Mucosa of gallbladder (tissue), 1 donor: ENCODE measurements at regions not wholly inside any gene's neighbourhood (a gene's known extent, or its start where the extent isn't known, plus 50 kb on each side); places are given as distances from the start of the nearest gene placed in this dataset.

Experiments
- DNase-seq: peaks from one replicate; pipeline ENCODE4 v3.0.0-alpha.2; 2020; ENCODE audit warnings: low spot score
- donor health status: DM: no; HTN: no; CAD: no.

DNA sequence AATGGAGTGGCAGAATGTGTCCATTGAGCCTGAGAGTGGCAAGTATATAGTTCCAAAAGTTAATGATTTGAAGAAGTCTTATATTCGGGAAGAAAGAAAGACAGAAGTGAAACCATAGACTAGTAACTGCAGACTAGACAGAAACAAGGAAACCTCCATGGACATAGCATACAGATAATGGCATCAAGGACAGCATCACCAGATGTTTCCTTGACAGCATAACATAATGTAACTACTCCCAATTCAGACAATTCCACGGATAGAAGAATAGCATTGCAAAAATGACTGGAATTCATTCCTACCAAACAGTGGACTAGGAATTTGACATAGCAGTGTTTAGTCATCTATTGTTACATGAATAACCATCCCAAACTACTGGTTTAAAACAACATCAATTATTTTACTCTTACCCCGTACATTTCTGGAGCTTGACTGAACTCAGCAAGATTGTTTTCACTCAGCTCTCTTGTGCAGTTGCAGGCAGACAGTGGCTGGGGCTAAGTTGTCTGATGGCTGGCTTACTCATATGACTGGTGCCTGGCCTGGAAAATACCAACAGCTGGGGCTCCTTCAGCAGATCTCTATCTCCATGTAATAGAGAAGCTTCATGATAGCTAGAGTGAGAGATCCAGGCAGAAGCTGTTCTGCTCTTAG, 109.7 kb upstream of the GADL1 start:
- no peak for DNase-seq

DNA sequence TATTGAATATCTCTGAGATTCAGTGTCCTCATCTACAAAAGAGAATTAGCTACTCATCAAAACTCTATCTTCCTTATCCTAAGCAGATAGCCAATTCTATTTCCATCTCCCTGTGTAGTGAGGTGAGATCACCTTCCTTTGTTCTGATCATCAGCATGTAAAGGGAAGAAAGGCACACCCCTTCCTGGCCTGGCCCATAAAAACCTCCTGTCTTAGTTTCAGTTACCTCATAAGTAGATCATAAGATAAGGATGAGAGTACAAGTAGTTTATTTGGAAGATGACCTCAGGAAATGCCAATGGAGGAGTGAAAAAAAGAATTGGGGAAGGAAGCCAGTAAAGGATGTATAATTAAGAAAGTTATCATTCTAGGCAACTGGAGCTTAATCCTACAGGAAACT, 114.5 kb upstream of the GADL1 start:
- DNase-seq, result no peak

DNA sequence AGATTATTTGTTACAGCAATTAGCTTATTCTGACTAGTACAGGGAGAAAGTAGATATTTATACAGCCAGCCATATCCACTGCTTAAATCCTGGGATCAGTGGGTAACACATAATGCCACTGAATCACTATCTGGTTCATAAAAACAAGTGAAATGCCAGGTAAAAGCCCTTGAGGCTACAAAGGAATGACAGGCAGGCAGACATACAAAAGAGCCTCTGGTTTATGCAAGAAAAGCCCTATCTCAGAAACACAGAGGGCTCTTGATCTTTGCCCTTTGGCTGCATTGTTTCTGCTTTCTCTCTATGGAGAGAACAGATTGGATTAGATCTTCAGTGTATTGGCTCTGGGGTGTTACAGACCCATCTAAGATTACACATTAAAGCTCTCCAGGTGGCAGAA, 115.4 kb upstream of the GADL1 start:
- DNase-seq, result no peak

DNA sequence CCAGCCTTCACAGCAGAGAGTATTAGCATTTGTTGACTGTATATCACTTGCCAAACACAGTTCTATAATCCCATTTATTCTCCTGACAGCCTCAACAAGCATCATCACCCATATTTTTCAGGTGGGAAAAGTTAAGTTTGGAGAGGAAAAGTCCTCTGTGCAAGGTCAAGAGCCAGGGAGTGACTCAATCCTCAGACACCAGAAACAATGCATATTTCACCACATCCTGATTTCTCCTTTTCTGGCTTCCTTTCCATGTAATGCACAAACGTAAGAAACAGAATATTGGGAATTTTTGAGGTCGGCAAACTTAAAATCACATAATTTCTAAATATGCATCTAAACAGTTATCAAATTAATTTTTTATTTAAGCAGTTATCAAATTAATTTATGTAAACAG, 116.0 kb upstream of the GADL1 start:
- no peak for DNase-seq

DNA sequence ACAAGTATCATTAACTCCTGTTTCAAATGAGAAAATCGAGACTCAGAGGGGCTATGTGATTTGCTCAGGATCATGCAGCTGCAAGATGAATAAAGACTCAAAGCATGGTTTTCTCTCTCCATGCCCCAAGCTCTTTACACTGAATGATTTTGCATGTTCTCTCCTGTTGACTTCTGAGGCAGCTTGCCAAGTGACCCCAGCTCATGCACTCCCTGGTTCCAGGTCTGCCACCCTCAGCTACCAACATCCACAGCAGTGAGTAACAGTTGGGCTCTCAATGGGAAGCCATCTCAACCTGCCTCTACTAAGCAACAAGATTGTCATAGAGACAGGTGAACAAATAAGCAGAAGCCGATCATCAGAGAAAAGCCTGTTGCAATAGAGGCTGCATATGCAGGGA, 116.9 kb upstream of the GADL1 start:
- no peak for DNase-seq

DNA sequence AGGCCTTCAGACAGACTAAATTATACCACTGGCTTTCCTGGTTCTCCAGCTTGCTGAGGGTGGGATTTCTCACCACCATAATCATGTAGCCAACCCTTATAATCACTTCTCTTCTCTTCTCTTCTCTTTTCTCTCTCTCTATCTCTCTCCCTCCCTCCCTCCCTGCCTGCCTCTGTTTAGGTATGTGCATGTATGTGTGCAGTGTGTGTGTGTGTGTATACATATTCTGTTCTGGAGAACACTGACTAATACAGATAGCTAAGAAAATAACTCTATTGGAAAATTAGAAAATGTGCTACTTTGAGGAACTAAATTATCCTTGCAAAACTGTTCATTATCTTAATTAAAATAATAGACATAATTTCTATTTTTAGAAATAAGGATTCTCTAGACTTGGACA, 118.6 kb upstream of the GADL1 start:
- no peak for DNase-seq

DNA sequence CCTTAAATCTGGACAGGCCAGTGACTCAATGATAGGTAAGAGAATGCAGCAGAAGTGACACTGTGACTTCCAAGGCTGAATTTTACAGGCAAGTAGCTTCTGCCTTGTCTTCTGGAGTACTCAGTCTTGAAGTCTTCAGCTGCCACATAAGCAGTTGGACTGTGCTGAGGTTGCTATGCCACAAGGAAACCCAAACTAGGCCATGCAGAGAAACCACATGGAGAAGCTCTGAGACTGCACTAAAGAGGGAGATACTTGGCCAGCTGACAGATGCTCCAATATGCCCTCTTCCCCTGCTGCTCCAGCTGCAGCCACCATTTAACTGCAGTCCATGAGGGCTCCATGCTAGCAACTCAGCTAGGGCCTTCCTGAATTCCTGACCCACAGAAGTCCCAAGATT, 119.4 kb upstream of the GADL1 start:
- DNase-seq, result no peak

DNA sequence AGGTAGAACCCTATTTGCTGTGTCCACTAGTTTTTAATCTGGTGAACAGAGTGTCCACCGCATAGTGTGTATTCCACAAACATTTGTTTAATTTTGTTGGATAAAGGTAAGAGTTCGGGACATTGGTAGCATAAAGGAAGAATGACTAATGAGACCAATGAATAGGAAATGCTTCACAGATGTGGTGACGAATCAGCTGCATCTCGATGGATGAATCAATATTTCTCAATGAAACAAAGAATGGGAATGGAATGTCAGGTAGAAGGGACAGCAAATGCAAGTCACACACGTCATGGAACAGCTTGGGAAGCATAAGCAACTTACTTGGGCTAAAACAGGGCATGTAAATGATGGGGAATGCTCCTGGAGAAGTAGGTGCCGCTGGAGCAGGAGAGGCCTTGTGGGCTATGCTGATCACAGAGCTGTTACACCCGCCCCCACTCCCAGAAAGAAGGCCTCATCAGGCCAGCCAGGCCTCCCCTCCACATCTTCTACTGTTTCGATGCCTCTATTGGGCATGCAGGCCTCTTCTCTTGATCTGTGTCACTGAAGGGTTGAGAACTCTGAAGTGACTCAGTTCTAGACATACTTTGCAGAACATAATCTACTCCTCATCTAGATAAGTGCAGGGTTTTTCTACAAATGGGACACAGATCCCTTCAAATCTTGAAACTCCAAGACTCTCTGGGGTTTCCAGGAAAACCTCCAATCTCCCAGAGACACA, 120.0 kb upstream of the GADL1 start:
- DNase-seq, result no peak

DNA sequence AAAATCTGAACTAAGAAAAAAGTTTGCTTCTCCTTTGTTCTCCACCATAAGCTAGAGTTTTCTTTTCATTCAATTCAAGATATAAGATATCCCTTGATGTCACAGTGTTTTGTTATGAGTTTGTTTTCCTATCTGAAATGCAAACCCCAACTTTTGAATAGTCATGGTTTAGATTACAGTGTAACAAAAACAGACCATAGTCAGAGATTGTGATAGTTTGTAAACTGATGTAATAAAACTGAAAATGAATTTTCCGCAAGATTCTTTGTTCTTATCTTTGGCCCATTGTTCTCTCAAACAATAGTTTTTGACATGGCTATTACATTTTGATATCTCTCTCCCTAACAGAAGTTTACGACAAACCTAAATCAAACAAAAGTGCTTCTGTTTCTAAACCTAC, 121.7 kb upstream of the GADL1 start:
- no peak for DNase-seq

DNA sequence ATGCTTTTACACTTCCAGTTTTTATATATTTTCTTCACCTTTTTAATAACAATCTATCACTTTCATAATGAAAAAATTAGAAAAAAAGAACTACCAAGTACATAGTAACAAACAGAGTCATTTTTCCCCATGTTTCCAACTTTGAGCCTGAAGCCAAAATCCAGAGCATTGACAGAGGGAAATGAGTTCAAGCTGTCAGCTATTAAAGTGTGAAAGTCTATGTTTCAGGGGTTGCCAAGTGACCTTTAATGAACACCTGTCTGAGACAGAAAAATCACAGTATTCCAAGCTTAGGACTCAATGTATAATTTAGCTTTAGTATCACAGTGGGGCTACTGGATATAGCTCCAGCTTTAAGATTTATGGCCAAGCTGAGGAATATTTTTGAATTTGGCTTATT, 128.3 kb upstream of the GADL1 start:
- no peak for DNase-seq

DNA sequence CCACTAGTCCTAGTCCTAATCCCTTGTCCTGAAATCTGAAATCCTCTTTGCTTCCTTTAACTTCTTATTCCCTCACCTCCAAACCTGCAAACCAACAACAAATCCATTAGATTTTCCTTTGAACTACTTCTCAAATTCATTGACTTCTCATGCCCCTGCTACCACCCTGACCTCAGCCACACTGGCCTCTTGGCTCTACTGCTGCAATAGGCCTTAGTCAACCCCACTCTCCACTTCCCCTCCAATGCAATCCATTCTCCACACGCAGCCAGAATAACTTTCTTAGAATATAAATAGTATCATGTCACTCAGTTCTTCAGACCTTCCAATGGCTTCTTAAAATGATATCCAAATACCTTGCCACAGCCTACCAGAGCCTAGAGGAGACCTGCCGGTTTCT, 131.1 kb upstream of the GADL1 start:
- DNase-seq, result no peak

DNA sequence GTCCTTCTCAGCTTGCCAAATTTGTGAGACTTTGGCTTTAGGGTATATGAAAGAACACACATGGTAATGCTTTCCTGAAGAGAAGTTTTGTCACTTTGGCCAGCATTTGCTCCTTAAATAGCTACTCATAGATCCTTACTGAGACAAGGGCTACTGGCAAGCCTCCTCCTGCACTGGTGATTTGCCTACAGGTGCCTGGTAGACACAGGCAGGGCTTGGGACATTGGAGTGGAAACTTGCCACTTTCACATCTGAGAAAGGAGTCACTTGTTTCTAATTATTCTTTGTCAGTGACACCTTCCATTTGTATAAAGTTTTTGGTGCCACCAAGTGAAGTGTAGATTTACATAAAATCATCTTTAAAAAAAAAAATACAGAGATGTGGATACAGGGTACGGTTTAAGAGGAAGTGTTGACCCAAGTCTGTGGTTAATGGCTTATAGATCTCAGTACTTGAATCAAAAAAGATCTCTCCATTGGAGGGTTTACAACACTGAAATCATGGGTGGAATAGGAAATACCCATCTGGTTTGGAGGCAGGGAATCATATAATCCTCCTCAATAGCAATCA, 132.8 kb upstream of the GADL1 start:
- no peak for DNase-seq

DNA sequence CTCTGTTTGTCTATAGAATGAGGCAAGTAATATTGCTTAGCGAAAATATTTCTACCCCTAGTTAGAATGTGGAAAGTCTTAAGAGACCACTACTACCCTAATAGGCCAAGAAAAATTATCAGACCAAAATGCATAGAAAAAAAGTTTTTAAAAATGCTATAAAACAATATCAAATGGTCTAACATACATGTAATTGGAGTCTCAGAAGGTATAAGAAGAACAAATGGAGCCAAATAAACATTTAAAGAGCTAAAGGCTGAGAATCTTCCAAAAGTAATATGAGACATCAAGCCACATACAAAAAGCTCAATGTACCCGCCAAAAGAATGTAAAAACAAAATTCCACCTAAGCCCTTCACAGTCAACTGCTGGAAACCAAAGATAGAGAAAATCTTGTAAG, 133.5 kb upstream of the GADL1 start:
- no peak for DNase-seq

DNA sequence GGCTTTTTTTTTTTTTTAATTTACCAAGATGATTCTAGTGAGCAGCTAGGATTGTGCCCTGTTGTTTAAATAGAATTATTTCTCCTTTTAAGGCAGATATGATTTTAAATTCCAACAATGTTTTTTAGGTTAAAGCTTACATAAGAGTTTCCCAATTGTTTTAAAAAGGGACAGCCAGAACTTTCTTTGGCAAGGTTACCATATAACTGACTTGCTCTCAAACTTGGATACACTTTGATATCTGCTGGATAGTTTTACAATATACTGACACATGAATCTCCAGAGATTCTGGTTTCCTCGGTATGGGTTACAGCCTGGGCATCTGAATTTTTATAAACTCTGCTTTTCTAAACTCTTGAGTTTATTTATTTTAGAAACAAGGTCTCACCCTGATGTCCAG, 134.3 kb upstream of the GADL1 start:
- DNase-seq, result no peak

DNA sequence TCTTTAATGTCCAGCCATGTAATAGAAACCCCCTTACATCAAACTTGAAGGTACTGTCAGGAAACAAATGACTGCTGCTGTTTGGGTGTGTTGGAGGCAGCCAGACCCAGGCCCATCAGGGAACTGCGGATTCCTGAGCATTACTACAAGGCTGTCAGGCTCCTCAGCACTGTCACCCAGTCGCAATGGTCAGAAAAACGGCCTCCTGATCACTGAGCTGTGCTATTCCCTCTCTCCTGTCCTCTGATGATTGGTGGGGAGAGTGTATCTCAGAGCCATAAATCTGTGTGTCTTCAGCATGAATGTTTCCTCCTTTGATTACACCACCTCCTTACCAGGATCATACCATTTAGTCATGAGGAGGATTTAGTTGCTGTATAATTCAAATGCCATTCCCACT, 135.2 kb upstream of the GADL1 start:
- no peak for DNase-seq

DNA sequence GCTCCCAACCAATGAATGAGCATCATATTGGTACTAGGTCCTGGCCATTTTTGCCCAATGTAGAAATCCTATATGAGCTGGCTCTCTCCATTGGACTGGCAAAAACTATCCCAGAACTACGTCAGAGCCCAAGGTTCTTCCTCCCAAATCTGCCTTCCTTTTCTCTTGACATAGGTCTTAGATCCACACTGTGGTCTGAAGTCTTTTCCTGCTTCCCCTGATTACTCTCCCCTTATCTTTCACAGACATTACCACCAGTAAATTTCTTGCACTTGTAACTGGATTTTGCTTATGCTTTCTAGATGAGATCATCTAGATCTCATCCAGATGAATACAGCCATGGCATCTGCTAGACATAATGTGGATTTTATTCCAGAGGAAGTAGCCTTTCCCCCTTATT, 141.2 kb upstream of the GADL1 start:
- DNase-seq, result no peak

DNA sequence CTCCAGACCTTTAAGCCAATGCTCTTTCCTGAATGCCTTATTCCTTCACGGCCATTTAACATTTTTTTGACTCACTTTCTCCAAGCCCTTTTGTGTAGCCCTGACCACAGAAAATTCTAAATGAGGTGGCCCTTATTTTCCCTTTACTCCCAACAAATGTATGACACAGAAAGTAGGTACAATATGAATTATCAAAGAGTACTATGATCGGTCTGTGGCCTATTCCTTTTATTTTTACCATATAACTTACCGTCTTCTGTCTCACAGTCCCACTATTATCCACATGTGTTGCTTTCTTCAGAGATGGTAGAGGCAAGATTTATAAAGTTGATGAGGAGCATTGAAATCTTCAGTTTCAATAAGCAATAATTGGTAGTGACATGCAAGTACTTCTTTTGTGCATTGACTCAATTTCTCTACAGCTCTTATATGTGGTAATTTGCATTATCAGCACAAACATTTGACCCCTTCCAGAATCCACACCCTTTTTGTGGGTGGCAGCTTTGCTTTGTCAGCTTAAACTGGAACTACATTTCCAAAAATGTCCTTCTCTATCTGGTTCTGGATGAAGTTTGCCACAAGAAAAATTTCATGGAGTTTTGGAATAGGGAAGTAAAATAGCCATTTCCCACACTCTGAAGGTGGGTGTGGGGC, 143.8 kb upstream of the GADL1 start:
- no peak for DNase-seq

DNA sequence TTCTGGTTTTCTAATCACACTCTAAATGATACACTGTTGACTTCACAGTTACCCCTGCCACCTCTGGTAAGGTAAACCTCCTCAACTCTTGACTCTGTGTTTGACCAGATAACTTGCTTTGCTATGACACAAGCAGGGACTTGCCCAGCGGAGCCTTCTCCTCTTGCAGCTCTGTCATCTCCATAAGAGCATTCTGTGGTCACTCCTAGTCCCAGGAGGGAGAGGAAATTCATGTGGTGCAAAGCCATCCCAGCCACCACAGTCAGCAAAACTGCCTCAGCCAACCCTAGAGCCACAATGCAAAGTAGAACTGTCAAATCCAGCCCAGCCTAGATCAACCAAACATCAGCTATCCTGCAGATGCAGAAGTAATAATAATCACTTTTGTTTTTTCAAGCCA, 144.7 kb upstream of the GADL1 start:
- DNase-seq, result no peak

DNA sequence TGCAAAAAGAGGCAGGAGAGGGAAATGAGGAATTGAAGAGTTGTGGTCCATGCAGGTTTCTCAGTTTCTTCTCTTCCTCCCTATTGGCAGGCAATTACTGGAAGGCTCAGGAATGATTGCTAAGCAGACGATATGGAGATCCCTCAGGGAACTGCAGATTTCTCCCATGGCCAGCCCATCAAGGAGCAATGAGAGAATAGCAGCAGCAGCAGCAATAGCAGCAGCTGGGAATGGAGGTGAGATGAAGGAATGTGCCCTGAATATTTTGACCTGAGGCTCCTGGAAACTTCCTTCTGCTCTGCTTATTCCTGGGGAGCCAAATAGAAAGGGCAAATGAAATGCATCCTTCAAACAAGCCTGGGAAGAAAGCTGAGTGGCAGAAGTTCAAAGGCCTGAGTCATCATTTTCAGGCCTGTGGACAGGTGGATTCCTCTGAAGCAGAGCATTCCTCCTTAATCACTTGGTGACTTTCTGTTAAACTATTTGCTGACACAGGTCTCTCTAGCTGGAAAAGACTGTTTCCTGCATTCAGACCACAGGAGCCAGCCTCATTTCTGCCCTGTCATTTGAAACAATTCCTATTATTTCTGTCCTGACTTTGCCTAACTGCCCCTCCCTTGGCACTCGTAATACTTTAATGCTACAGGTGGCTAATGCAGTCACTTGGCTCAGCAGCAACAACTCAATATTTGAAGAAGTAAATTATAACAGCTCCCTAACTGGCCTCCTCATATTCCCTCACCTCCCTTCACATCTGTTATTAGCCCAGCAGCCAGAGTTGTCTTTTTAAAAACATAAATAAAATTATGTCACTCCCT, 146.9 kb upstream of the GADL1 start:
- DNase-seq, result no peak

DNA sequence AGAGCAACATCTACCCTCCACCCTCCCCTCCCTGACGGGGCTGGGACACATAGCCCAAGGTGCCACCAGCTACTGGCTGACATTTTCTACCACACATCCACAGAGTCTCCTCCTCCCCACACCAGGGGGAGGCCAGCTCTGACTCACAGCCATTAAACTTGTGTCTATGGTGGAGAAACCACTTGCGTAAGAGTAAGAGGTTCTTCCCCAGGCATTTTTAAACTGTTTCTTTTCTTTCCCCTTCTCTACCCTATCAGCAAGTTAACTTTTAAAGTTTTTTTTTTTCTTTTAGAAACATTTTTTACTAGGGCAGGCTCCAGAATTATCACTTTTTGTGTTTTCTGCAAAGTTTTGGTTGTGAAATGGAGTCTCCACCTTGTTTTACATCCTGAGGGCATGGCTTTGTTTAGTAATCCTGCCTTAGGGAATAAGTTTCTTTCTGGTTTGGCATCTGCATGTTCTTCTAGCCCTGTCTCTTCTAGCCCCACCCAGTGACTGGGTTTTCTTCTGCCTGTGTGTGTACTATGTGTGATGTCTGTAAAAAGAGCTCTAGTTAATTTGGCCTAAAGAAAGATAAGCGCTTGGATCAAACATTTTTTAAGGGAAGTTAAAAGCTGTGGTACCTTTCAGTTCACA, 148.8 kb upstream of the GADL1 start:
- no peak for DNase-seq

DNA sequence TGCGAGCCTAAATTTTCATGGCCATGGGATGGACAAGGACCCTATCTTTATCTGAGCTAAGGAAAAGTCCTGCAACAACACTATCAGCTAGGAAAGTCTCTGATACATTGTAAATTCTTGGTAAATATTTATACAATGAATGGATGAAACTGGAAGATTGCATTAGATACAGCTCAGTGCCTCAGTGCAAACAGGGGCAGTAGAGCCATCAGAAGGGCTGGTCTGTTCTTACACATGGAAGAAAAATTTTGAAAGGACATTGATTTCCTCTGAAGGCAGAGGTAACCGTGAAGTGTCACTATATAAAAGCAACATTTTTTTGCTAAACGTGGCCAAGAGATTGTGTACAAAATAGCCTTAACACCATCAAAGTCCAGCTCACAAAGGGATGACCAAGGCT, 153.2 kb upstream of the GADL1 start:
- DNase-seq, result no peak

DNA sequence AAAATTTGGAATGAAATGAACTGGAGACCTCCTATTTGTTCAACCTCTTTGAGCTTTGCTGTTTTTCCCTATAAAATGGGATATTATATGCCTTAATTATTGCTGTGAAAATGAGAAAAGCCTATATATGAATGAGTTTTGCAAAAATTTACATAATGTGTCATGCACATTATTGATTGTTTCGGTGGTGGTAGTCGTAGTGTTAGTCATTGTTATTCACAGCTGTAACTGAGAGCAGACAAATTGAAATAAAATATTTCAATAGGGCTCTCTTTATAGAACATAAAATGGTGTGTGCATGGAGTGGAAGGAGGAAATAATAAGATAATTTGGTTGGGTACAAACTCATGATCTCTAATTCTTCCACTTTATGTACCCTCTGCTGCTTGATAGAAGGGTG, 153.7 kb upstream of the GADL1 start:
- no peak for DNase-seq
